SU-DHL-6 (cell line): ENCODE measurements at regions not wholly inside any gene's neighbourhood (a gene's known extent, or its start where the extent isn't known, plus 50 kb on each side); places are given as distances from the start of the nearest gene placed in this dataset.

Experiments used
- H2AFZ ChIP-seq: fragments of 200-600 bp; sonication (generic); 2 replicates; pipeline ENCODE4 v1.6.1; 2014; ENCODE audit warnings: low read depth, mild to moderate bottlenecking, moderate library complexity, mixed read lengths, antibody characterized with exemption, low read length; ENCODE audit not compliant: severe bottlenecking
- H3F3A ChIP-seq: fragments of 200-600 bp; shearing (Covaris generic); 2 replicates; pipeline ENCODE4 v1.6.0; 2016; ENCODE audit warnings: antibody characterized with exemption, mild to moderate bottlenecking; ENCODE audit not compliant: insufficient read depth
- H3K27ac ChIP-seq: fragments of 200-600 bp; sonication (generic); 2 replicates; pipeline ENCODE4 v1.5.1; 2016; ENCODE audit warnings: low read depth, mild to moderate bottlenecking, low read length, moderate library complexity, mixed read lengths
- H3K27me3 ChIP-seq: fragments of 200-600 bp; sonication (generic), shearing (Covaris generic); 2 replicates; pipeline ENCODE4 v1.6.0; 2014; ENCODE audit warnings: mild to moderate bottlenecking, low read length
- H3K36me3 ChIP-seq: fragments of 200-600 bp; sonication (generic); 2 replicates; pipeline ENCODE4 v1.6.1; 2014; ENCODE audit warnings: mild to moderate bottlenecking, low read length, mixed read lengths
- H3K4me2 ChIP-seq: fragments of 300-600, 200-600 bp; shearing (Covaris generic), sonication (generic); 2 replicates; pipeline ENCODE4 v1.6.0; 2014; ENCODE audit warnings: low read length, low read depth, mild to moderate bottlenecking; ENCODE audit not compliant: poor library complexity, severe bottlenecking
- H3K4me3 ChIP-seq: fragments of 200-600 bp; sonication (generic); 2 replicates; pipeline ENCODE4 v1.5.1; 2014; ENCODE audit warnings: antibody characterized with exemption, low read length, mild to moderate bottlenecking, mixed read lengths; ENCODE audit not compliant: insufficient read depth, poor library complexity, severe bottlenecking
- H3K79me2 ChIP-seq: fragments of 200-600 bp; sonication (generic); 2 replicates; pipeline ENCODE4 v1.6.1; 2014; ENCODE audit warnings: mild to moderate bottlenecking, low read length, moderate library complexity; ENCODE audit not compliant: insufficient read depth
- H3K9ac ChIP-seq: fragments of 200-600 bp; sonication (generic); 2 replicates; pipeline ENCODE4 v1.7.0; 2014; ENCODE audit warnings: mild to moderate bottlenecking, low read length
- H3K9me2 ChIP-seq: fragments of 200-600 bp; sonication (generic); replicated peaks from 2 replicates; pipeline ENCODE4 v1.6.1; 2014; ENCODE audit warnings: low read length; ENCODE audit not compliant: insufficient read depth
- H3K9me3 ChIP-seq: fragments of 200-600 bp; sonication (generic); 2 replicates; pipeline ENCODE4 v1.6.1; 2014; ENCODE audit warnings: low read length, mixed read lengths; ENCODE audit not compliant: insufficient read depth
- H4K20me1 ChIP-seq: fragments of 200-600 bp; sonication (generic); 2 replicates; pipeline ENCODE4 v1.6.1; 2014; ENCODE audit warnings: low read depth, mild to moderate bottlenecking, antibody characterized with exemption, low read length, moderate library complexity, mixed read lengths
- EZH2phosphoT487 ChIP-seq: fragments of 200-600 bp; sonication (generic), shearing (Covaris generic); conservative IDR thresholded peaks from 2 replicates; pipeline ENCODE4 v1.6.1; 2018; ENCODE audit warnings: mild to moderate bottlenecking, antibody characterized with exemption, low read length, moderate library complexity, mixed read lengths
- TF ChIP-seq, protein P1 (sequence below): fragments of 200-600 bp; sonication (generic); IDR thresholded peaks from one replicate; pipeline ENCODE4 v1.5.1; 2017; ENCODE audit warnings: antibody characterized with exemption, mild to moderate bottlenecking, low read length, moderate library complexity; ENCODE audit not compliant: insufficient read depth, poor library complexity, severe bottlenecking

GRCh38 chr6:99073223-99073622, 125.5 kb upstream of the FBXL4 start:
- Histone ChIP-seq H3F3A (no peaks in the 10 kb centered on the region), H3K27ac (no peak overlapping the region), H3K9me3 (no peaks in the 10 kb centered on the region), H3K9ac (no peak overlapping the region), H3K9me2 (no peaks in the 10 kb centered on the region), H2AFZ (no peak overlapping the region), H3K4me3 (no peak overlapping the region), H3K79me2 (no peaks in the 10 kb centered on the region), H3K27me3 (no peaks in the 10 kb centered on the region), H3K36me3 (no peaks in the 10 kb centered on the region), H4K20me1 (no peaks in the 10 kb centered on the region), H3K4me2 (no peak overlapping the region)
- TF ChIP-seq, protein P1, sequence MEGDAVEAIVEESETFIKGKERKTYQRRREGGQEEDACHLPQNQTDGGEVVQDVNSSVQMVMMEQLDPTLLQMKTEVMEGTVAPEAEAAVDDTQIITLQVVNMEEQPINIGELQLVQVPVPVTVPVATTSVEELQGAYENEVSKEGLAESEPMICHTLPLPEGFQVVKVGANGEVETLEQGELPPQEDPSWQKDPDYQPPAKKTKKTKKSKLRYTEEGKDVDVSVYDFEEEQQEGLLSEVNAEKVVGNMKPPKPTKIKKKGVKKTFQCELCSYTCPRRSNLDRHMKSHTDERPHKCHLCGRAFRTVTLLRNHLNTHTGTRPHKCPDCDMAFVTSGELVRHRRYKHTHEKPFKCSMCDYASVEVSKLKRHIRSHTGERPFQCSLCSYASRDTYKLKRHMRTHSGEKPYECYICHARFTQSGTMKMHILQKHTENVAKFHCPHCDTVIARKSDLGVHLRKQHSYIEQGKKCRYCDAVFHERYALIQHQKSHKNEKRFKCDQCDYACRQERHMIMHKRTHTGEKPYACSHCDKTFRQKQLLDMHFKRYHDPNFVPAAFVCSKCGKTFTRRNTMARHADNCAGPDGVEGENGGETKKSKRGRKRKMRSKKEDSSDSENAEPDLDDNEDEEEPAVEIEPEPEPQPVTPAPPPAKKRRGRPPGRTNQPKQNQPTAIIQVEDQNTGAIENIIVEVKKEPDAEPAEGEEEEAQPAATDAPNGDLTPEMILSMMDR, result no peak
- no peak for TF ChIP-seq EZH2phosphoT487

- Histone ChIP-seq H2AFZ (no peak overlapping the region), H3K79me2 (no peaks in the 10 kb centered on the region), H3K4me3 (no peak overlapping the region), H3K9me3 (no peaks in the 10 kb centered on the region), H3K36me3 (no peaks in the 10 kb centered on the region), H3K4me2 (no peak overlapping the region), H4K20me1 (no peaks in the 10 kb centered on the region), H3K27me3 (no peaks in the 10 kb centered on the region), H3K9me2 (no peaks in the 10 kb centered on the region; the same call in 1 of the 2 replicates), H3F3A (no peaks in the 10 kb centered on the region), H3K27ac (no peak overlapping the region), H3K9ac (no peak overlapping the region)
- TF ChIP-seq, protein P1, result no peak
- TF ChIP-seq EZH2phosphoT487, result no peak
These were observed 118.3 kb upstream of the FBXL4 start for GRCh38 chr6:99066044-99066443.

DNA sequence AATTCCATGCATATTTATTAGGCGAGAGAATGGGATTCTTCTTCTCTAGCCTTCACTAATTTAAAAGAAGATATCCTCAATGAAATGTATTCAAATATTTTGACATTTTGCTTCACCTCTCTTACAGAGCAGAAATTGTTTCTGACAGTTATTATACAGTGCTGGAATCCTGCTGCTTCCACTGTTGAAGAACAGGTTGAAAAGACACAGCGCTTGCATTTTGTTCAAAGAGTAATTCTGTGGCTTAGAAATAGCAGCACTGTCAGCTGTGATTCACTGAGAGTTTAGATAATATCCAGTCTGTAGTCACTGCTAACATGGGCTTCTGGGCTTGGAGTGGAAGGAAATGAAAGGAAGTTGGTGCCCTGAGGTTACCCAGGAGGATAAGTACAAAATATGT, 117.1 kb upstream of the FBXL4 start:
- Histone ChIP-seq H3K9ac (no peak overlapping the region), H3K4me2 (no peak overlapping the region), H3F3A (no peaks in the 10 kb centered on the region), H3K27ac (no peak overlapping the region), H3K9me3 (no peaks in the 10 kb centered on the region), H4K20me1 (no peaks in the 10 kb centered on the region), H3K4me3 (no peak overlapping the region), H3K79me2 (no peaks in the 10 kb centered on the region), H3K9me2 (no peaks in the 10 kb centered on the region; the same call in 1 of the 2 replicates), H3K27me3 (no peaks in the 10 kb centered on the region), H3K36me3 (no peaks in the 10 kb centered on the region), H2AFZ (no peak overlapping the region)
- TF ChIP-seq EZH2phosphoT487, result no peak
- TF ChIP-seq, protein P1, result no peak
